ENCODE measurements at regions not wholly inside any gene's neighbourhood (a gene's known extent, or its start where the extent isn't known, plus 50 kb on each side); places are given as distances from the start of the nearest gene placed in this dataset.

GRCh38 chr10:3987143-3987974, 202.3 kb upstream of the KLF6 start:
- Mint-ChIP-seq H3K27ac (no peak overlapping the region), H3K9me3 (peaks cover 14% of the 10 kb centered on the region)
- no peak for DNase-seq (ENCODE audit: low spot score)

GRCh38 chr10:3986493-3987142, 201.6 kb upstream of the KLF6 start:
- Mint-ChIP-seq H3K9me3 (peaks cover 14% of the 10 kb centered on the region), H3K27ac (no peak overlapping the region), H3K27me3 (ENCODE audit: low read depth) (no peaks in the 10 kb centered on the region), H3K4me3 (no peak overlapping the region), H3K4me1 (ENCODE audit: low read depth) (peaks cover 22% of the 10 kb centered on the region), H3K36me3 (ENCODE audit: low read depth) (peaks cover 17% of the 10 kb centered on the region)
- no peak for DNase-seq (ENCODE audit: low spot score)

More at GRCh38 chr10:3987143-3987974, 202.3 kb upstream of the KLF6 start:
- H3K4me3 Mint-ChIP-seq, result no peak overlapping the region
- peaks cover 11% of the 10 kb centered on the region for H3K36me3 Mint-ChIP-seq (ENCODE audit: low read depth)
- peaks cover 17% of the 10 kb centered on the region for H3K4me1 Mint-ChIP-seq (ENCODE audit: low read depth)
- no peaks in the 10 kb centered on the region for H3K27me3 Mint-ChIP-seq (ENCODE audit: low read depth)

- Mint-ChIP-seq H3K27me3 (ENCODE audit: low read depth) (no peaks in the 10 kb centered on the region), H3K9me3 (peaks cover 29% of the 10 kb centered on the region), H3K36me3 (ENCODE audit: low read depth) (peaks cover 34% of the 10 kb centered on the region), H3K4me1 (ENCODE audit: low read depth) (peaks cover 45% of the 10 kb centered on the region), H3K4me3 (no peak overlapping the region), H3K27ac (no peak overlapping the region)
- DNase-seq (ENCODE audit: low spot score), result no peak
Observed at GRCh38 chr10:3982746-3983442, 197.9 kb upstream of the KLF6 start.

GRCh38 chr10:3981300-3981699, 196.3 kb upstream of the KLF6 start:
- Mint-ChIP-seq H3K27me3 (ENCODE audit: low read depth) (no peaks in the 10 kb centered on the region), H3K36me3 (ENCODE audit: low read depth) (peaks cover 34% of the 10 kb centered on the region), H3K4me1 (ENCODE audit: low read depth) (peaks cover 42% of the 10 kb centered on the region), H3K9me3 (peaks cover 29% of the 10 kb centered on the region), H3K4me3 (peak overlapping the region; percentile 70), H3K27ac (peak overlapping the region; percentile 84)
- no peak for DNase-seq (ENCODE audit: low spot score)

GRCh38 chr10:3980660-3981059, 195.7 kb upstream of the KLF6 start:
- Mint-ChIP-seq H3K36me3 (ENCODE audit: low read depth) (peaks cover 32% of the 10 kb centered on the region), H3K27me3 (ENCODE audit: low read depth) (no peaks in the 10 kb centered on the region), H3K27ac (peak overlapping the region; percentile 76), H3K9me3 (peaks cover 26% of the 10 kb centered on the region), H3K4me1 (ENCODE audit: low read depth) (peaks cover 41% of the 10 kb centered on the region), H3K4me3 (peak overlapping the region; percentile 70)
- no peak for DNase-seq (ENCODE audit: low spot score)

GRCh38 chr10:3980144-3980543, 195.1 kb upstream of the KLF6 start:
- Mint-ChIP-seq H3K36me3 (ENCODE audit: low read depth) (peaks cover 34% of the 10 kb centered on the region), H3K4me1 (ENCODE audit: low read depth) (peaks cover 41% of the 10 kb centered on the region), H3K9me3 (peaks cover 26% of the 10 kb centered on the region), H3K4me3 (peak overlapping the region; percentile 70), H3K27ac (peak overlapping the region; percentile 76), H3K27me3 (ENCODE audit: low read depth) (no peaks in the 10 kb centered on the region)
- no peak for DNase-seq (ENCODE audit: low spot score)

- H3K36me3 Mint-ChIP-seq (ENCODE audit: low read depth), result peaks cover 36% of the 10 kb centered on the region
- no peak overlapping the region for H3K27ac Mint-ChIP-seq
- DNase-seq (ENCODE audit: low spot score), result no peak
- peaks cover 33% of the 10 kb centered on the region for H3K9me3 Mint-ChIP-seq
- H3K4me3 Mint-ChIP-seq, result peak overlapping the region; percentile 2
- H3K27me3 Mint-ChIP-seq (ENCODE audit: low read depth), result no peaks in the 10 kb centered on the region
- H3K4me1 Mint-ChIP-seq (ENCODE audit: low read depth), result peaks cover 46% of the 10 kb centered on the region
Observed at GRCh38 chr10:3978761-3979160, 193.8 kb upstream of the KLF6 start.

- DNase-seq (ENCODE audit: low spot score), result no peak
- Mint-ChIP-seq H3K27ac (no peak overlapping the region), H3K9me3 (peaks cover 30% of the 10 kb centered on the region)
Observed at GRCh38 chr10:3978174-3978573, 193.2 kb upstream of the KLF6 start.

GRCh38 chr10:3977761-3978160, 192.8 kb upstream of the KLF6 start:
- Mint-ChIP-seq H3K4me3 (no peak overlapping the region), H3K27ac (no peak overlapping the region), H3K36me3 (ENCODE audit: low read depth) (peaks cover 35% of the 10 kb centered on the region), H3K9me3 (peaks cover 26% of the 10 kb centered on the region), H3K27me3 (ENCODE audit: low read depth) (no peaks in the 10 kb centered on the region), H3K4me1 (ENCODE audit: low read depth) (peaks cover 51% of the 10 kb centered on the region)
- no peak for DNase-seq (ENCODE audit: low spot score)

More at GRCh38 chr10:3978174-3978573, 193.2 kb upstream of the KLF6 start:
- Mint-ChIP-seq H3K27me3 (ENCODE audit: low read depth) (no peaks in the 10 kb centered on the region), H3K4me3 (no peak overlapping the region), H3K36me3 (ENCODE audit: low read depth) (peaks cover 36% of the 10 kb centered on the region), H3K4me1 (ENCODE audit: low read depth) (peaks cover 48% of the 10 kb centered on the region)

GRCh38 chr10:3976718-3977117, 191.7 kb upstream of the KLF6 start:
- DNase-seq (ENCODE audit: low spot score), result no peak
- peaks cover 52% of the 10 kb centered on the region for H3K4me1 Mint-ChIP-seq (ENCODE audit: low read depth)

GRCh38 chr10:3976171-3976570, 191.2 kb upstream of the KLF6 start:
- Mint-ChIP-seq H3K9me3 (peaks cover 22% of the 10 kb centered on the region), H3K4me3 (no peak overlapping the region), H3K4me1 (ENCODE audit: low read depth) (peaks cover 52% of the 10 kb centered on the region), H3K27me3 (ENCODE audit: low read depth) (no peaks in the 10 kb centered on the region), H3K27ac (no peak overlapping the region), H3K36me3 (ENCODE audit: low read depth) (peaks cover 24% of the 10 kb centered on the region)
- no peak for DNase-seq (ENCODE audit: low spot score)

More at GRCh38 chr10:3976718-3977117, 191.7 kb upstream of the KLF6 start:
- peaks cover 25% of the 10 kb centered on the region for H3K36me3 Mint-ChIP-seq (ENCODE audit: low read depth)
- H3K27ac Mint-ChIP-seq, result no peak overlapping the region
- no peak overlapping the region for H3K4me3 Mint-ChIP-seq
- H3K27me3 Mint-ChIP-seq (ENCODE audit: low read depth), result no peaks in the 10 kb centered on the region
- peaks cover 22% of the 10 kb centered on the region for H3K9me3 Mint-ChIP-seq

- no peak overlapping the region for H3K4me3 Mint-ChIP-seq
- H3K27ac Mint-ChIP-seq, result no peak overlapping the region
- H3K27me3 Mint-ChIP-seq (ENCODE audit: low read depth), result no peaks in the 10 kb centered on the region
- H3K36me3 Mint-ChIP-seq (ENCODE audit: low read depth), result peaks cover 23% of the 10 kb centered on the region
- peaks cover 19% of the 10 kb centered on the region for H3K9me3 Mint-ChIP-seq
- DNase-seq (ENCODE audit: low spot score), result no peak
- H3K4me1 Mint-ChIP-seq (ENCODE audit: low read depth), result peaks cover 53% of the 10 kb centered on the region
Observed at GRCh38 chr10:3975016-3975415, 190.0 kb upstream of the KLF6 start.

- no peaks in the 10 kb centered on the region for H3K27me3 Mint-ChIP-seq (ENCODE audit: low read depth)
- DNase-seq (ENCODE audit: low spot score), result peak; percentile 64
Observed at GRCh38 chr10:3972460-3973301, 187.7 kb upstream of the KLF6 start.

More at GRCh38 chr10:3972460-3973301, 187.7 kb upstream of the KLF6 start:
- peaks cover 18% of the 10 kb centered on the region for H3K36me3 Mint-ChIP-seq (ENCODE audit: low read depth)
- peak overlapping the region; percentile 96 for H3K27ac Mint-ChIP-seq
- peaks cover 10% of the 10 kb centered on the region for H3K9me3 Mint-ChIP-seq
- peaks cover 53% of the 10 kb centered on the region for H3K4me1 Mint-ChIP-seq (ENCODE audit: low read depth)
- H3K4me3 Mint-ChIP-seq, result peak overlapping the region; percentile 80
